SJSA1 (cell line): ENCODE measurements at regions not wholly inside any gene's neighbourhood (a gene's known extent, or its start where the extent isn't known, plus 50 kb on each side); places are given as distances from the start of the nearest gene placed in this dataset.
"Not testable (repeated sequence)": the region's sequence is repeated elsewhere in the genome, so short reads cannot be mapped to it uniquely, and the experiment has no call there.

Experiments
- DNase-seq, 2 experiments: peaks; one replicate each; pipeline ENCODE4 v3.0.0-alpha.2; 2015 to 2020; ENCODE audit warnings: low spot score in 2 of 2, low read depth in 1 of 2
- H3K27ac ChIP-seq: fragments of 250-450 bp; sonication (Bioruptor Pico); 2 replicates; pipeline ENCODE4 v1.5.1; 2020; ENCODE audit warnings: mild to moderate bottlenecking, moderate library complexity
- H3K27me3 ChIP-seq: fragments of 250-450 bp; sonication (Bioruptor Pico); replicated peaks from 2 replicates; pipeline ENCODE4 v1.5.1; 2020; ENCODE audit warnings: mild to moderate bottlenecking, moderate library complexity
- H3K36me3 ChIP-seq: fragments of 250-450 bp; sonication (Bioruptor Pico); 2 replicates; pipeline ENCODE4 v1.5.1; 2020; ENCODE audit warnings: mild to moderate bottlenecking
- H3K4me1 ChIP-seq: fragments of 250-450 bp; sonication (Bioruptor Pico); replicated peaks from 2 replicates; pipeline ENCODE4 v1.6.1; 2021; ENCODE audit warnings: mild to moderate bottlenecking
- H3K4me3 ChIP-seq: fragments of 250-450 bp; sonication (Bioruptor Pico); 2 replicates; pipeline ENCODE4 v1.5.1; 2020; ENCODE audit warnings: mild to moderate bottlenecking
- H3K9me3 ChIP-seq: fragments of 250-450 bp; sonication (Bioruptor Pico); replicated peaks from 2 replicates; pipeline ENCODE4 v1.5.1; 2020; ENCODE audit warnings: mild to moderate bottlenecking

DNA sequence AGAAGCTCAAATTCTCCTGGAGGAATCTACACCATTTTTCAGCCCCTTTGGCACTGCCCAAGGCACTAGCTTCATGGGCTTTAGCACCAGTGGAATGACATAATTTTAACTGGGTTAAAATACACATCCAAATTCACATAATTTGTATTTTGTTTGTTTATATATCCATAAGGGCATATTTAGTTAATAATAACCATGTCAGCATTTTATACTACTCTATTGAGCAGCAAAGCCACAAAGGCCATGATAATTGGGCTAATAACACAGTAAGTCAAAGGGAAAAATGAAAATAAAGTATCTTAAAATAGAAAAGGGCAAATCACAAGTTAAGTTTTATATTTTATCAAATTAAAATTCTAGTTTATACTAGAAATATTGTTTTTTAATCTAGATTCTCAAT lies 262.7 kb upstream of the TACR3 start:
- Histone ChIP-seq H3K4me3 (no peak overlapping the region), H3K27ac (no peak overlapping the region), H3K9me3 (no peaks in the 10 kb centered on the region), H3K4me1 (no peaks in the 10 kb centered on the region), H3K27me3 (no peaks in the 10 kb centered on the region), H3K36me3 (no peaks in the 10 kb centered on the region)
- DNase-seq: no peak

GRCh38 chr4:103948244-103949018 lies 228.6 kb upstream of the TACR3 start:
- no peaks in the 10 kb centered on the region for H3K27me3 ChIP-seq
- no peak overlapping the region for H3K4me3 ChIP-seq
- no peaks in the 10 kb centered on the region for H3K9me3 ChIP-seq
- DNase-seq: no peak
- no peak overlapping the region for H3K27ac ChIP-seq
- H3K4me1 ChIP-seq: no peaks in the 10 kb centered on the region
- H3K36me3 ChIP-seq: no peaks in the 10 kb centered on the region

DNA sequence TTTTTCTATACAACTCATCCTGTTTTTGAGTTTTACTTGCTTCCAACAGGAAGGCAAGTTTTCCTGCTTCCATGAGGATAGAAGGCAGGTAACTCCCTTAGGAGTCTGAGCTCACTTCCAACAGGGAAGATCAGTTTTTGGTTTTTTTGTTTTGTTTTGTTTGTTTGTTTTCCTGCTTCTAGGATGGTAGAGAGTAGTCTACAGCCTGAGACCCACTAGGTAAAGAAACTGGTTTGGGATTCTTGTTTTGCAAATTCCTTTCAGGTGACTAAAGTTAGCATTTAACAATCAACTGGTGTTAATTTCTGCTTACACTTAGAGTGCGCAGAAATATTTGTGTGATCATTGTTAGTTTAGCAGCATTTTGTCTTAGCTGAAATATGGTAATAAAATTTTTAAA lies 227.8 kb upstream of the TACR3 start:
- Histone ChIP-seq H3K9me3 (no peaks in the 10 kb centered on the region), H3K27ac (no peak overlapping the region), H3K36me3 (no peaks in the 10 kb centered on the region), H3K4me3 (no peak overlapping the region), H3K4me1 (no peaks in the 10 kb centered on the region), H3K27me3 (no peaks in the 10 kb centered on the region)
- DNase-seq: no peak

GRCh38 chr4:103946621-103947268 lies 227.0 kb upstream of the TACR3 start:
- not testable (repeated sequence) for H3K36me3 ChIP-seq, H3K27ac ChIP-seq, H3K9me3 ChIP-seq, H3K4me1 ChIP-seq, DNase-seq, H3K27me3 ChIP-seq, H3K4me3 ChIP-seq

GRCh38 chr4:103938488-103938887 lies 218.7 kb upstream of the TACR3 start:
- no peak for DNase-seq
- Histone ChIP-seq H3K4me1 (no peaks in the 10 kb centered on the region), H3K27me3 (no peaks in the 10 kb centered on the region), H3K9me3 (no peaks in the 10 kb centered on the region), H3K27ac (no peak overlapping the region), H3K4me3 (no peak overlapping the region), H3K36me3 (no peaks in the 10 kb centered on the region)

DNA sequence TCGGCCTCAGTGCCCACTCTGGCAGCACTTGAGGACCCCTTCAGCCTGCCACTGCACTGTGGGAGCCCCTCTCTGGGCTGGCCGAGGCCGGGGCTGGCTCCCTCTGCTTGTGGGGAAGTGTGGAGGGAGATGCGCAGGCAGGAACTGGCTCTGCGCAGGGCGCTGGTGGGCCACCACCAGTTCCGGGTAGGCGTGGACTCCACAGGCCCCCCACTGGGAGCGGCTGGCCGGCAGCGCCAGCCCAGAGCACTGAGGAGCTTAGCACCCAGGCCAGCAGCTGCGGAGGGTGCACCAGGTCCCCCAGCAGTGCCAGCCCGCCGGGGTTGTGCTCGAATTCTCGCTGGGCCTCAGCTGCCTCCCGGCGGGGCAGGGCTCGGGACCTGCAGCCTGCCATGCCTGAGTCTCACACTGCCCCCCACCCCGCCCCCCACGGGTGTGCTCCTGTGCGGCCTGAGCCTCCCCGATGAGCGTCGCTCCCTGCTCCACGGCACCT lies 216.9 kb upstream of the TACR3 start:
- no peak overlapping the region for H3K27ac ChIP-seq
- H3K4me3 ChIP-seq: no peak overlapping the region
- DNase-seq: no peak
- no peaks in the 10 kb centered on the region for H3K9me3 ChIP-seq
- no peaks in the 10 kb centered on the region for H3K36me3 ChIP-seq
- H3K27me3 ChIP-seq: no peaks in the 10 kb centered on the region
- no peaks in the 10 kb centered on the region for H3K4me1 ChIP-seq

- Histone ChIP-seq H3K27me3 (no peaks in the 10 kb centered on the region), H3K9me3 (no peaks in the 10 kb centered on the region), H3K27ac (no peak overlapping the region), H3K4me1 (no peaks in the 10 kb centered on the region), H3K4me3 (no peak overlapping the region), H3K36me3 (no peaks in the 10 kb centered on the region)
- DNase-seq: peak in 1 of 2 experiments; percentile 11
Measured at GRCh38 chr4:103934178-103934789, 214.5 kb upstream of the TACR3 start.

DNA sequence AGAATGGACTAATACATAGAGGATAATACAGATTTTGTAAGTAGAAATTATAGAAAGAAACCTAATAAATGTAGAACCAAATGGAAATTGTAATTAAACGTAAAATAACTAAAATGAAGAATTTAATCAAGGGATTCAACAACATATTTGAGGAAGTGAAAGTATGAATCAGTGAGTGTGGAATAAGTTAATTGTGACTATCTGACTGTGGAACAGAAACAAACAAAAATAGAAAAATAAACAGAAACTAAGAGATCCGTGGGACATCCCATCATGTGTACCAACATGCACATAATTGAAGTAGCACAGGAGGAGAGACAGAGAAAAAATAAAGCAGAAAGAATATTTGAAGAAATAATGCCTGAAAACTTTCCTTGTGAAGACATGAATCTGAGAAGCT lies 208.6 kb upstream of the TACR3 start:
- no peaks in the 10 kb centered on the region for H3K36me3 ChIP-seq
- no peaks in the 10 kb centered on the region for H3K9me3 ChIP-seq
- no peaks in the 10 kb centered on the region for H3K27me3 ChIP-seq
- no peak overlapping the region for H3K27ac ChIP-seq
- no peaks in the 10 kb centered on the region for H3K4me1 ChIP-seq
- no peak overlapping the region for H3K4me3 ChIP-seq
- DNase-seq: no peak

GRCh38 chr4:103923551-103923950 lies 203.8 kb upstream of the TACR3 start:
- Histone ChIP-seq H3K4me3 (no peak overlapping the region), H3K9me3 (no peaks in the 10 kb centered on the region), H3K27ac (no peak overlapping the region), H3K27me3 (no peaks in the 10 kb centered on the region), H3K4me1 (no peaks in the 10 kb centered on the region), H3K36me3 (no peaks in the 10 kb centered on the region)
- no peak for DNase-seq

GRCh38 chr4:103918214-103918613 lies 198.4 kb upstream of the TACR3 start:
- Histone ChIP-seq H3K4me3 (no peak overlapping the region), H3K36me3 (no peaks in the 10 kb centered on the region), H3K27ac (no peak overlapping the region), H3K27me3 (no peaks in the 10 kb centered on the region), H3K9me3 (no peaks in the 10 kb centered on the region), H3K4me1 (no peaks in the 10 kb centered on the region)
- no peak for DNase-seq

DNA sequence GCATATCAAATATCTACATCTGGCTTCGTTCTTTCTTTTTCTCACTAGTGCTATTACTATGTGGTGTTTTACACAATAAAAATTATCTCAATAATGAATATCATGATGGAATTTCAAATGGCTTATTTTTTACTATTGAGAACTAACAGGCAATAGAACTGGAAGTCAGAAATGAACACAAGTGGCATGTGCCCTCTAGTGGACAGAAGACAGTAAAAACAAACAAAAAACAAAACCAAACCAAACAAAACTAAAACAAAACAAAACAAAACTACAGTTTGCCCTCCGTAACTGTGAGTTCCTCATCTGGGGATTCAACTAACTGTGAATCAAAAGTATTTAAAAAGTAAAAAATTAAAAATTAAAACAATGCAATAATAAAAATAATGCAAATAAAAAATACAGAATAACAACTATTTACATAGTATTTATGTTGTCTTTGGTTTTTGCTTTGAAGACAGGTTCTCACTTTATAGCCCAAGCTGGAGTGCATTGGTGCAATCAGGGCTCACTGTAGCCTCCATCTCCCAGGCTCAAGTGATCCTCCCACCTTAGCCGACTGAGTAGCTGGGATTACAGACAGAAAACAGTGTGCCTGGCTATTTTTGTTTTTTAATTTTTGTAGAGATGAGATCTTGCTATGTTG lies 195.6 kb upstream of the TACR3 start:
- DNase-seq: peak in 1 of 2 experiments; percentile 7
- Histone ChIP-seq H3K36me3 (no peaks in the 10 kb centered on the region), H3K9me3 (no peaks in the 10 kb centered on the region), H3K27me3 (no peaks in the 10 kb centered on the region), H3K4me3 (no peak overlapping the region), H3K4me1 (no peaks in the 10 kb centered on the region), H3K27ac (no peak overlapping the region)

DNA sequence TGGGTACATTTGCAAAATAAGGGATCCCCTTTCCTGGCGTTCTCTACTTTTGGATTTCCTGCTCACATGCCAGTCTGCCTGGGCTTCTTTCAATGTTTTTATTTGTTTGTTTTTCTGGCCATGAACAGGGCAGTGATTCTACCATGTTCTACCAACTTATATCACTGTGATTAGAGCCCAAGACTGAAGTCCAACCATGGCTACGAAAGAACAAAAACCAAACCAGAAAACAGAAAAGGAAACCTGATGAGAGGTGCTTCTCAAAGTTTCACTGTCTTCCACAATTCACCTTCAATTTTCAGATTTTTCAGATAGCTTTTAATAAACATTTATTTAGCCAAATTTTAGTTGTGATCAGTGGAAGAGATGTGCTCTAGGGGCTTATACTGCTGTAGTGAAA lies 187.6 kb upstream of the TACR3 start:
- no peak for DNase-seq
- no peak overlapping the region for H3K27ac ChIP-seq
- H3K36me3 ChIP-seq: no peaks in the 10 kb centered on the region
- no peaks in the 10 kb centered on the region for H3K27me3 ChIP-seq
- H3K4me1 ChIP-seq: no peaks in the 10 kb centered on the region
- no peak overlapping the region for H3K4me3 ChIP-seq
- H3K9me3 ChIP-seq: no peaks in the 10 kb centered on the region

GRCh38 chr4:103904123-103904522 lies 184.3 kb upstream of the TACR3 start:
- Histone ChIP-seq H3K36me3 (no peaks in the 10 kb centered on the region), H3K27me3 (no peaks in the 10 kb centered on the region), H3K9me3 (no peaks in the 10 kb centered on the region), H3K27ac (no peak overlapping the region), H3K4me1 (no peaks in the 10 kb centered on the region), H3K4me3 (no peak overlapping the region)
- DNase-seq: no peak

- H3K4me3 ChIP-seq: no peak overlapping the region
- no peak overlapping the region for H3K27ac ChIP-seq
- no peaks in the 10 kb centered on the region for H3K36me3 ChIP-seq
- H3K9me3 ChIP-seq: no peaks in the 10 kb centered on the region
- no peak for DNase-seq
- no peaks in the 10 kb centered on the region for H3K27me3 ChIP-seq
- no peaks in the 10 kb centered on the region for H3K4me1 ChIP-seq
Measured at GRCh38 chr4:103902730-103903129, 182.9 kb upstream of the TACR3 start.
